ENCODE measurements at regions not wholly inside any gene's neighbourhood (a gene's known extent, or its start where the extent isn't known, plus 50 kb on each side); places are given as distances from the start of the nearest gene placed in this dataset.

- DNase-seq (ENCODE audit: low read depth), result no peak
Observed at GRCh38 chr6:146865756-146866379, 267.1 kb downstream of the ADGB start.

GRCh38 chr6:146866731-146867414 lies 268.1 kb downstream of the ADGB start:
- DNase-seq (ENCODE audit: low read depth), result no peak

- no peak for DNase-seq (ENCODE audit: low read depth)
Observed at GRCh38 chr6:146868671-146869209, 270.0 kb downstream of the ADGB start.

GRCh38 chr6:146870760-146871159 lies 272.0 kb downstream of the ADGB start:
- no peak for DNase-seq (ENCODE audit: low read depth)

- no peak for DNase-seq (ENCODE audit: low read depth)
Observed at GRCh38 chr6:146871611-146872425, 273.0 kb downstream of the ADGB start.

GRCh38 chr6:146872426-146872785 lies 273.6 kb downstream of the ADGB start:
- no peak for DNase-seq (ENCODE audit: low read depth)

- no peak for DNase-seq (ENCODE audit: low read depth)
Observed at GRCh38 chr6:146874278-146875018, 275.7 kb downstream of the ADGB start.

GRCh38 chr6:146875927-146876270 lies 277.1 kb downstream of the ADGB start:
- DNase-seq (ENCODE audit: low read depth), result no peak

- no peak for DNase-seq (ENCODE audit: low read depth)
Observed at GRCh38 chr6:146876271-146877151, 277.7 kb downstream of the ADGB start.

- no peak for DNase-seq (ENCODE audit: low read depth)
Observed at GRCh38 chr6:146878168-146878951, 279.6 kb downstream of the ADGB start.

- no peak for DNase-seq (ENCODE audit: low read depth)
Observed at GRCh38 chr6:146878952-146879340, 280.2 kb downstream of the ADGB start.

- no peak for DNase-seq (ENCODE audit: low read depth)
Observed at GRCh38 chr6:146879406-146880117, 280.8 kb downstream of the ADGB start.

GRCh38 chr6:146881228-146882181 lies 282.7 kb downstream of the ADGB start:
- DNase-seq (ENCODE audit: low read depth), result no peak

- no peak for DNase-seq (ENCODE audit: low read depth)
Observed at GRCh38 chr6:146883640-146884531, 285.1 kb downstream of the ADGB start.

GRCh38 chr6:146884728-146885127 lies 286.0 kb downstream of the ADGB start:
- no peak for DNase-seq (ENCODE audit: low read depth)

GRCh38 chr6:146885708-146886457 lies 287.1 kb downstream of the ADGB start:
- DNase-seq (ENCODE audit: low read depth), result no peak

All from HS-5 (cell line).